GM19438 (cell line): ENCODE measurements at regions not wholly inside any gene's neighbourhood (a gene's known extent, or its start where the extent isn't known, plus 50 kb on each side); places are given as distances from the start of the nearest gene placed in this dataset.
"Not testable (repeated sequence)": the region's sequence is repeated elsewhere in the genome, so short reads cannot be mapped to it uniquely, and the experiment has no call there.

Experiments used
- ATAC-seq: cut with Tn5 transposase; IDR thresholded peaks from one replicate; pipeline ENCODE4 v1.9.1; 2021; ENCODE audit warnings: low read depth; ENCODE audit not compliant: unreplicated experiment

DNA sequence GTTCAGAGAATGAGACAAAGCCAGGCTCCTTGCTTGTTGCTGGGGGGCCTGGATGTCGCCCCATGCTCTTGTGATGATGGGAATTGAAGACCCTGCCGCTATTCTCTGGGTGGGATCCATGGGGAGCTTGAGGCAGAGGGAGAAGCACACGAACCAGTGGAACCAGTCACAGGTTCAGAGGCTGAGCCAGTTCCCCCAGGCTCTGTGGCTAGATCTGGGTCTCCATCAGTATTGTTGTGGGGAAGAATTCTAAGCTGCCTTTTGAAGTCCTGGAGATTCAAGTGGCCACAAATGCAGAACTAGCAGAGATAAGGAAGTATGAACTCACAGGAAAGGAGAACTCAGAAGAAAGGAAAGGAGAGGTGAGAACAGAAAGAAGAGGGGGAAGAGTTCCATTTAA is 219.4 kb downstream of the MSX2 start:
- ATAC-seq, result no peak

GRCh38 chr5:174943002-174943401 is 218.6 kb downstream of the MSX2 start:
- not testable (repeated sequence) for ATAC-seq

DNA sequence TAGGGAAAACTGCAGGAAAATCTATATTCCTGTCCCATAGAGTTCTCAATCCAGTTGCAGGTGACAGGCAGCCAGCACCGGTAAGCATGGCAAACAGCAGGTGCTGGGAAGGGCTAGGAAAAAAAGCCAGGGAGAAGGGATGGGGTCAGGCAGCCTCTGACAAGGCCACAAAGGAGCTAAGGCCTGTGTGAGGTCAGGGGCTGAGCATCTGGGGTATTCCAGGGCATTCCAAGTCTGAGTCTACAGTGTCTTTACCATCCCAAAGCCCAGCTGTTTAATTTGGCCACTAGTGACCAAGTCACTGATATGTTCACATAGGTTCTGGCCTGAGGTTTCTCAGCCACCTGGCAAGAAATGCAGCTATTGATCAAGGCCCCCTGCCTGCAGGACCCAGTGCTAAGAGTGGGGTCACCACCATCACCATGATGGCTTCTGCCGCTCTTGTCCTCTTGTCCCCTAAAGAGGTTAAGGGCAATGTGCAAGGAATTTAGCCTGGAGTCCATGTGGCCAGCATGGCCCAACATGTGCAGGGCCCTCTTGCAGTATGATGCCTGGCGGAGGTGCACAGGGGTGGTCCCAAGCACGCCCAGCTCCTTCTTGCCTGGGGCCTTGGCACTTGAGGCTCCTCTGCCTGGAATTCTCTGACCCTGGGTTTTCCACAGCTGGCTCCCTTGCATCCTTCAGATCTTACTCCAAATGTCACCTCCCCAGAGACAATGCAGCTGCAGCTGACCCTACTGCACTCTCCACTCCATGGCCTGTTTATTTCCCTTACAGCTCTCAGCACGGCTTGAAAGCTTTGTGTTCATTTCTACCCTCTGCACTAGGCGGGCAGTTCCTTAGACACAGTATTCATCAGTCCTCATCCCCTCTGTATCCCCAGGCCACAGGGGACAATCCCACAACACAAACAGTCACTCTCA is 213.1 kb downstream of the MSX2 start:
- no peak for ATAC-seq

DNA sequence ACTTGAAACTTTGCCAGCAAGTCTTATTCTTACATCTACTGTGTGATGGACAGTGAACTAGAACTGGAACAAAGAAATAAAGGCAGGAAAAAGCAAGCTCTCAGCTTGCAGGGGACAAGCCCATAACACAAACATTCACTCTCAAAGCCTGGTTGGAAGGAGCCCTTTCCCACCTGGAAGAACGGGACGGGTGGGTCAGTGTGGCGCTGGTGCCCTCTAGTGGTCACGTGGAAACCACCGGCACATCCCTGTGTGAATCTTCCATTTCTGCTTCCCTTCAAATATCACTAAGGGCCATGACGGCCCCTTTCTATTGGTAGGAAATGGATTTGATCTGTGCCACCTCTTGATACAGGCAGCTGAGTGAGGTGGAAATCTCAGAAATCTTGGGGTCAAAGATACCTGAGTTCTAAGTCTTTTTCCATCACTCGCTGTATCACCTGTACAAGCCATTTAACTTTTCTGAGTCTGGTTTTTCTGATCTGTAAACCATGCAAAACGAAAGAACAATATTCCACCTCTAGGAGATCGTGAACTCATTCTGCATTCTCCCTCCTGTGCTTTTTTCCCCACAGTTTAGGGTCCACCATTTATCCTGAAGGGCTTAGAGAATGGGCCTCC is 211.6 kb downstream of the MSX2 start:
- no peak for ATAC-seq

DNA sequence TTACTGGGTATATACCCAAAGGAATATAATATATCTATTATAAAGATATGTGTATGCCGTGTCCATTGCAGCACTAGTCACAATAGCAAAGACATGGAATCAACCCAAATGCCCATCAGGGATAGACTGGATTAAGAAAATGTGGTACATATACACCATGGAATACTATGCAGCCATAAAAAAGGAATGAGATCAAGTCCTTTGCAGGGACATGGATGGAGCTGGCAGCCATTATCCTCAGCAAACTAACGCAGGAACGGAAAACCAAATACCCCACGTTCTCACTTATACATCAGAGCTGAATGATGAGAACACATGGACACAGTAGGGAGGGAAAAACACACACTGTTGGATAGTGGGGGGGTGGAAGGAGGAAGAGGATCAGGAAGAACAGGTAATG is 206.7 kb downstream of the MSX2 start:
- not testable (repeated sequence) for ATAC-seq

DNA sequence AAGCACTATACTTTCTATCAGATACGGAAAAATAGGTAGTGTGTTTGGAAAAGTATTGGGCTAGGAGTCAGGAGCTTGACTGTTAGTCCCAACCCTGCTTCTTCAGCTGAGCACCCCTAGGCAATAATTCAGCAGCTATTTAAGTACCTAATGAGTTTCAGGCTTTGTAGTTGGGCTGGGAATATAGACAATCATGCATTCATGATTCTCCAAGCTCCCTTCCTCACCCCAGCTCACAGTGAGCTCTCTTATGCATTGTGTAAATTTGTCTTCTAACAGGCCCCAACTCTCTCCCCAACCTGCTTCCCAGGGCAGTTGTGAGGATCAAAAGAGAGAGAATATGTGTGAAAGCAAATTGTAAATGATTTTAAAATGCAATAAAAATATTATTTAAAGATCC is 201.2 kb downstream of the MSX2 start:
- no peak for ATAC-seq

- no peak for ATAC-seq
These were observed 198.6 kb downstream of the MSX2 start for GRCh38 chr5:174922955-174923354.

DNA sequence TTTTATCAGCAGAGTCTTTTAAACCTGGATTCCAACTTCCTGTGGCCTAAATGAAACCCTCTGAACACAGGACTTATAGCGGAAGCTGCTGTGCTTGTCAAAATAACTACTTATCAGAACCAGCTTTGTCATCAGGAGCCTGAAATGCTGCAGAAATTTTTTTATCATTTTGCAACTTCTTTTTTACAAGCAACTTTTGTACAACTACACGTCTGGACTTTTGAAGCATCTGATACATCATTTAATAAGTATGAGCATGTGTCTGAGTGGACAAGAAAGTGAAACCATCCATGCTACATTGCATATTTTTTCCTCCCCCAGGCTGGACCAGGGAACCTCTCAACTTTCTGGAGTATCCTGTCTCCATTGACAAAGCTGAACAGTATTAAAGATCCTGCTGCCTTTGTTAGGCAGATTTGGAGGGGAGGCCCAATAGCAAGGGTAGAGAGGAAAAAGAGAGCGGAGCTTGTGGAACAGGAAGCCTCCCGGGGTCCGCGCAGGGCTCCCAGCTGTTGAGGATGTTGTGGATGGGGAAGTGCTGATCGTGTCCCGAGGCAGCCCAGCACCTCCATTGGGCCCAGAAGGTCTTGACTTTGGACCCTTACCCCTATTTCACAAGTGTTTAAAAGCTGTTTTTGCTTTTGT is 196.6 kb downstream of the MSX2 start:
- ATAC-seq, result no peak

GRCh38 chr5:174919351-174919750 is 195.0 kb downstream of the MSX2 start:
- no peak for ATAC-seq

DNA sequence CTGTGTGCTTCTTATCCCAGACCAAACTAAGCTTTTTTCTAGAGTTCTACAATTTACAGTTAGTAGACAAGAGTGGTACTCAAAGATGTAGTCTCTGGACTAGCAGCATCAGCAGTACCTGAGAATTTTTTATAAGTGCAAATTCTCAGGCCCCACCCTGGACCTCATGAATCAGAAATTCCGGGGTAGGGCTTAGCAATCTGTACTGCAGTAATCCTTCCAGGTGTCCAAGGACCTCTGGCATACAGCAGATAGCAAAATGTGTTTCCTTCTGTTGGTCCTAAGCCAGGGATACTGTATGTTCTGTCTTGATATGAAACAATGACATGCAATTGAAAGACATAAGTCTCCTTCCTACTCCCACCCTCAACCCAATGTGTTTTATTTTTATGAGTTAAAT is 194.3 kb downstream of the MSX2 start:
- ATAC-seq, result no peak

DNA sequence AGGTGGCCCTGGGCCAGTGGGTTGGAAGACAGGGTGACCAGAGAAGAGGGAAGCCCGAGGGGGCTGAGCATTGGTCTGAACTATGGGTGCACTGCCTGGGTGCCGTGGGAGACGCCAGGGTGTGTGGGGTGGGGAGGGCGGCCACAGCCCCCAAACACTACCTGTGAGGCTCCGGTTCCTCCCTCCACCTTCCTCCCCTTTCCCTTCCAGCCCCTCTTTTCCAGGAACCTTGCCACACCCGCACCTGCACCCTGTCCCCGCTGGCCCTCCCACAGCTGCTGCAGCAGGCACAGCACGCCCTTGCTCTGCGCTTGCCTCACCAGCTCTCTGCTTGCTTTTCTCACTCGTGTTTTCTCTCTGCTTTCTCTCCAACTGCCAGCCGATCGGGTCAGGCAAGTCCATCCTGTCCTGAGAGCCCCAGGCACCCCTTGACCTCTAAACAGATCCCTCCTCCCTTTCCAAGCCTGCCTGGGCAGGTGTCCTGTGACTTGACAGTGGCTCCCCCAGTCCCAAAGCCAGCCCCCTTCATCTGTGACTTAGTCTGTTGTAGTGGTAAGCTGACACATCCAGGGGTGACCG is 193.7 kb downstream of the MSX2 start:
- ATAC-seq, result no peak

DNA sequence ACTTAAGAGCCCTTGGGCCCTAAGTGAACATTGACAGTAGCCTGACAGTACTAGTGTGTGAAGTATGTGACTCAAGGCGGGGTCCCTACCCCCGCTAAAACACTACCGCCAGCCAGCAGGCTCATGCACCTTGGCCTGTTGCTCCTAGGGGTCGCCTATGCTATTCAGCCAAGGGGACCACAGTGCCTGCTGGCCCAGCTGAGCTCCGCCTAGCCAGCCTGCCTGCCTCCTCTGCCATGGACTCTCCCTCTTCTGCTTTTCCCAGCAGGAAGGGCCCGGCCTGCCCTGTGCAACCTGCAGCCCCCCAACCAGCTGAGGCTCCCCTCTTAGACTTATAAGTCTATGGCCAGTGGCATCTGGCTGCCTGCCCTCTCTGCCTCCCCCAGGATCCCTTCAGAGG is 193.1 kb downstream of the MSX2 start:
- not testable (repeated sequence) for ATAC-seq

GRCh38 chr5:174916924-174917323 is 192.5 kb downstream of the MSX2 start:
- not testable (repeated sequence) for ATAC-seq

GRCh38 chr5:174916227-174916626 is 191.8 kb downstream of the MSX2 start:
- no peak for ATAC-seq

- no peak for ATAC-seq
These were observed 186.7 kb downstream of the MSX2 start for GRCh38 chr5:174911118-174911517.

DNA sequence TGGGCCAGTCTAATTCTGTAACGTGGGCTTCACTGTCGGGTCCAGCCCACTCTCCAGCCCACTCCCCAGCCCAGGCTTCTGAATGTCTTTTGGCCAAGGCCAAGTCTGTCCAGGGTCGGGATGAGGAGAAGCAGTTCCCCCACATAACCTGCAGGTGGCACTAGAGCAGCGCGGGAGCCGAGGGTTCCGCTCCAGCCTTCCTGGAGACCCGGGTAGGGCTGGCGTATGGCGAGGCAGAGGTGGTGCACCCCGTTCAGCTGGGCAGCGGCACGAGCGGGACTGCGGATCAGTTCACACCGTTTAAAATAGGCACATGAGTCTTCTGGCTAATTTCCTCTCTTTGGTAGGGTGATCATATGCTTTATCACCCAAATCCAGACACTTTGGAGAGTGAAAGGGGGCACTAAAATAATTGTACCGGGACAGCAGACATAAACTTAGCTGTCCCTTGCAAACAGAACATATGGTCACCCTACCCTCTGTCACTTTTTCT is 185.9 kb downstream of the MSX2 start:
- ATAC-seq, result peak; percentile 92

- no peak for ATAC-seq
These were observed 178.9 kb downstream of the MSX2 start for GRCh38 chr5:174903172-174903732.

- ATAC-seq, result no peak
These were observed 177.0 kb downstream of the MSX2 start for GRCh38 chr5:174901336-174901735.

- no peak for ATAC-seq
These were observed 176.0 kb downstream of the MSX2 start for GRCh38 chr5:174900240-174900865.

- no peak for ATAC-seq
These were observed 173.0 kb downstream of the MSX2 start for GRCh38 chr5:174897281-174897950.
